GM21528 (cell line): ENCODE measurements at regions not wholly inside any gene's neighbourhood (a gene's known extent, or its start where the extent isn't known, plus 50 kb on each side); places are given as distances from the start of the nearest gene placed in this dataset.
"Not testable (repeated sequence)": the region's sequence is repeated elsewhere in the genome, so short reads cannot be mapped to it uniquely, and the experiment has no call there.

Experiments used
- ATAC-seq: cut with Tn5 transposase; IDR thresholded peaks from one replicate; pipeline ENCODE4 v1.9.1; 2021; ENCODE audit warnings: mild to moderate bottlenecking, moderate library complexity; ENCODE audit not compliant: unreplicated experiment, low FRiP score

DNA sequence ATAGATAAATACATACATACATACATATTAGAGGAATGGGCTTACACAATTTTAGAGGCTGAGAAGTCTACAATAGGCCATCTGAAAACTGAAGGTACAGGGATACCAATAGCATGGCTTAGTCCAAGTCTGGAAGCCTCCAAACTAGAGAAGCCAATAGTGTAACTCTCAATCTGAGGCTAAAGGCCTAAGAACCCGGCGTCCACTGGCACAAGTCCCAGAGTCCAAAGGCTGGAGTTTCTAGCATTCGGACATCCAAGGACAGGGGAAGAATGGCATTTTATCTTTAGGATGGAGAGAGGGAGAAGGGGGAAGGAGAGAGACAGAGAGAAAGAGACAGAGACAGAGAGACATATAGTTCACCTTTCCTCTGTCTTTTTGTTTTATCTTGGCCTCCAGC lies 63.7 kb upstream of the SYT4 start:
- ATAC-seq: no peak

- ATAC-seq: no peak
Observed at GRCh38 chr18:43350176-43350575, 72.9 kb upstream of the SYT4 start.

GRCh38 chr18:43364535-43364934 lies 87.2 kb upstream of the SYT4 start:
- ATAC-seq: no peak

DNA sequence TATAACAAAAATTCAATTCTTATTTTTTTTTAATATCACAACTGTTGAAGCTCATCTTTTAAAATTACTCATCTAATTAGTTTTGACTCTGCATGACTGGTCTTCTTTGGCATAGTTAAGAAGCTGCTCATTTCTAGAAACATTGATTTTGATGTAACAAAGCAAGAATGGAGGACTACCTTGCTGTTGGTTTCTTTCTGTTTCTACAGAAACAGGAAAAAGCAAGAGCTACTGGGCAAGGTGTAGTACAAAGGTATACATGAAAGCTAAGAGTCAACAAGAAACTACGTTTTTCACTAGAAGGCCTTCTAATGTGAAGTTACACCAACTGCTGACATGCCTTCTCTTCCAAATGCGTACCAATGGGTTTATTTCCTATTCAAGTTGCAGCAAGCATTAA lies 90.6 kb upstream of the SYT4 start:
- no peak for ATAC-seq

- not testable (repeated sequence) for ATAC-seq
Observed at GRCh38 chr18:43369311-43369710, 92.0 kb upstream of the SYT4 start.

- ATAC-seq: no peak
Observed at GRCh38 chr18:43372773-43373172, 95.5 kb upstream of the SYT4 start.

GRCh38 chr18:43380104-43380672 lies 102.9 kb upstream of the SYT4 start:
- ATAC-seq: no peak

DNA sequence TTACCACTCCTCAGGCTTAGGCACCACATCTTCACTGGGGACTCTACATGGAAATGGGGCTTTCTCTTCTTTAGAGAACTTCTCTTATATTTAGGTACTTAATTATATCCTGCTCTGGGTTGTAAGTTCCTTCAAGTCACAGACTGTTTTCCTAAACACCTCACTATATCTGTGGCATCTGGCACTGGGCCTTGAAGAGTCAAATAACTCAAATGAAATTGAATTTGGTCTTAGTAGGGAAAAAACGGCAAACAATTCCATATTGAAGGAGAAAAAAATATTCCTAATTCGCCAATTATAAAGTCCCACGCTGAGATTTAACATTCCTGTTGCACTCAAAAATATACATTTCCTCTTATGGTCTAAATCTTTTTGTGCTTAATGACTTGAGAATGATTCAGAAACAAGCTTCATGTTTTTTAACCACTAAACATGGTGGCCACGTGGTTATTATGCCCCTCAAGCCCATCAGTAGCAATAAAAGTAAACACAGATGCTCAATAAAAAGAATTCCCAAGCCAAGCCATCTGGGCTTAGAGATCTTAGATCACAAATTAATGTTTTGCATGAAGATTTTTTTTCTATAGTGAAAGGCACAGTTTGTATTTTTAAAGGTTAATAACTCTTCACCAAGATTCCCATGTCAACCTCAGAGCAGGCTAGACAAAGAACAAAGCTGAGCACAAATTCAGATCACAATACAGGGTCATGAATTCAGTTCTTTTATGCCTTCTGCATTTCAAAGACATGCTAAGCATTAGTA lies 105.5 kb upstream of the SYT4 start:
- ATAC-seq: no peak

- ATAC-seq: no peak
Observed at GRCh38 chr18:43389163-43389562, 111.9 kb upstream of the SYT4 start.

- ATAC-seq: no peak
Observed at GRCh38 chr18:43392168-43392567, 114.9 kb upstream of the SYT4 start.

GRCh38 chr18:43393174-43393573 lies 115.9 kb upstream of the SYT4 start:
- ATAC-seq: no peak

- ATAC-seq: no peak
Observed at GRCh38 chr18:43396266-43396665, 119.0 kb upstream of the SYT4 start.

DNA sequence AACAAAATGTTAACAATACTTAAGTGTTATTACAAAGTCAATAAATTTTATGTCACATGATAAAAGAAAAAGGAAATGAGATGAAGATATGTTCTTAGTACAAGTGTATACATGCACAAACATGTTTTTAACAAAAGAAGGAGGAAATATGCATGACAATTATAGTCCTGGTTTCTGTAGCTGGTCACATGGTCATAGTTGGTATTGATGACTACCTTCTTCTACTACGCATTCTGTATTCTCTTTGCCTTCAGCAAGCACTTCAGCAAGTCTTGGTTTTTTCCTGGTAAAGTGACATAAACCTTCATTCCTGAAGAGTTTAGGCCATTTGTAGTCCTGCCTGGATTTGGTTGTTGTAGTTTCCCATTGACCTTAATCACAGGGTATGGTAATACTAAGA lies 121.3 kb upstream of the SYT4 start:
- ATAC-seq: no peak

GRCh38 chr18:43405097-43405496 lies 127.8 kb upstream of the SYT4 start:
- ATAC-seq: no peak

DNA sequence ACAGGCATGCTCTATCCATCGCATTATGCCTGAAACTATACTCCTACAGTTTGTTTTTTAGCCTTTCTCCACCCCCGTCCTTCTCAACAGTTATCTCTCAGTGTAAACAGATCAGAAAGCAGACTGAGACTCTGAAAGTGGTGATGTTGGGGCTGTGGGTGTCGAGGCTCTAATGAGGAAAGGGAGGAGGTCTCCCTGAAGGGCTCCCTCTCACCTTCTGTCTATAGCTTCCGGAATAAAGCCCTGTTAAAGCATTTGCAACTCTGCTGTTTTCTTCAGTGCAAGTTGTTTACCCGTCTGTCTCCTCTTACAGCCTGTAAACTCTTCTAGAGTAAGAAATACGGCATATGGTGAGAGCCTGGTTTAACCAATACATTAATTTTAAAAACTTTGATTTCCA lies 136.7 kb upstream of the SYT4 start:
- ATAC-seq: no peak

DNA sequence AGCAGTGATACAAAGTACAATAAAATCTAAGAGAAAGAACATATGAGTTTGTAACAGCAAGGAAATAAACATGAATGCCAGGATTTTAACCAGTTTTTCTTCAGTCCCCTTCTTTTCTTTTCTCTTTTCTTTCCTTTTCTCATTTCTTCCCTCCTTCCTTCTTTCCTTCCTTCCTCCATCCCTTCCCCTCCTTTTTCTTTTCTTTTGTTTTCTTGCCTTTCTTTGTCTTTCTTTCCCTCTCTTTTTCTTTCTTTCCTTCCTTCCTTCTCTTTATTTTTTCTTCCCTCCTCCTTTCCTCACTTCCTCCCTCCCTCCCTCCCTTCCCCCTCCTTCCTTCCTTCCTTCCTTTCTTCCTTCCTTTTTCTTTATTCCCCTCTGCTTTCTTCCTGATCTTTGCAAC lies 142.8 kb upstream of the SYT4 start:
- no peak for ATAC-seq

GRCh38 chr18:43420950-43421349 lies 143.7 kb upstream of the SYT4 start:
- ATAC-seq: no peak

- ATAC-seq: no peak
Observed at GRCh38 chr18:43422518-43422917, 145.2 kb upstream of the SYT4 start.

DNA sequence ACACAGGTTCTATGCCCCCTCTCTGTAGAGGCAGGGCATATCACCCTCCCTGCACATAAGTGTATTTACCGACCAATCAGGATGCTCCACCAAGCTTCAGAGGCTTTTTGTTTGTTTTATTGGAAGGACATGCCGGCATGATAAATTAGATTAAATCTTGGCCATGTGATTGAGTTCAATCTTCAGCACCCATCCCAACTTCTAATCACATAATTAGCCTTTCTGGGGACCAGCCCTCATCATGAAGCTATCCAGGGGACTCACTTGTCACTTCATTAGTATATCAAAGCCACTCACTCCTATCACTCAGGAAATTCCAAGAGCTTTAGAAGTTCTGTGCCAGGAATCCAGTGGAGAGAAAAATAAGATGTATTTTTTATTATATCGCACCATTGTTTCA lies 158.6 kb upstream of the SYT4 start:
- ATAC-seq: no peak

GRCh38 chr18:43442131-43442530 lies 164.8 kb upstream of the SYT4 start:
- ATAC-seq: no peak

- ATAC-seq: no peak
Observed at GRCh38 chr18:43442571-43442970, 165.3 kb upstream of the SYT4 start.

- no peak for ATAC-seq
Observed at GRCh38 chr18:43465483-43465882, 188.2 kb upstream of the SYT4 start.
